Neural progenitor cell (in vitro differentiated cells): ENCODE measurements at regions not wholly inside any gene's neighbourhood (a gene's known extent, or its start where the extent isn't known, plus 50 kb on each side); places are given as distances from the start of the nearest gene placed in this dataset.

Experiments used
- DNase-seq: peaks from one replicate; pipeline ENCODE4 v3.0.0-alpha.2; 2016; ENCODE audit warnings: low spot score
- H2AFZ ChIP-seq: fragments of 200-600 bp; sonication (generic); replicated peaks from 2 replicates; pipeline ENCODE4 v1.6.1; 2016; ENCODE audit warnings: antibody characterized with exemption
- H3F3A ChIP-seq: fragments of 200-600 bp; sonication (generic); 2 replicates; pipeline ENCODE4 v1.6.1; 2016; ENCODE audit warnings: antibody characterized with exemption, low read depth
- H3K27ac ChIP-seq: fragments of 200-600 bp; sonication (generic); 2 replicates; pipeline ENCODE4 v1.5.1; 2016; ENCODE audit warnings: mild to moderate bottlenecking
- H3K27me3 ChIP-seq: fragments of 200-600 bp; sonication (generic); 2 replicates; pipeline ENCODE4 v1.6.1; 2016; ENCODE audit warnings: mild to moderate bottlenecking, moderate library complexity
- H3K36me3 ChIP-seq: fragments of 200-600 bp; sonication (generic); 2 replicates; pipeline ENCODE4 v1.5.1; 2016
- H3K4me1 ChIP-seq: fragments of 200-600 bp; sonication (generic); 2 replicates; pipeline ENCODE4 v1.6.1; 2016; ENCODE audit warnings: mixed run types
- H3K4me2 ChIP-seq: fragments of 200-600 bp; sonication (generic); 2 replicates; pipeline ENCODE4 v1.6.1; 2016
- H3K4me3 ChIP-seq: fragments of 200-600 bp; sonication (generic); 2 replicates; pipeline ENCODE4 v1.5.1; 2016
- H3K79me2 ChIP-seq: fragments of 200-600 bp; sonication (generic); 2 replicates; pipeline ENCODE4 v1.6.1; 2016; ENCODE audit warnings: low read depth
- H3K9ac ChIP-seq: fragments of 200-600 bp; sonication (generic); 2 replicates; pipeline ENCODE4 v1.6.1; 2016
- H3K9me3 ChIP-seq: fragments of 200-600 bp; sonication (generic); 2 replicates; pipeline ENCODE4 v1.5.1; 2016; ENCODE audit warnings: low read depth
- H4K20me1 ChIP-seq: fragments of 200-600 bp; sonication (generic); 2 replicates; pipeline ENCODE4 v1.6.1; 2016; ENCODE audit warnings: low read depth
- H3K27ac Mint-ChIP-seq: 3 replicates; pipeline ENCODE4 v1.8.0; 2021; ENCODE audit warnings: mixed read lengths
- H3K27me3 Mint-ChIP-seq: 2 replicates; pipeline ENCODE4 v1.8.0; 2022; ENCODE audit warnings: low read depth, mild to moderate bottlenecking, inconsistent platforms, moderate library complexity, mixed read lengths; ENCODE audit not compliant: insufficient read depth
- H3K36me3 Mint-ChIP-seq: 3 replicates; pipeline ENCODE4 v1.8.0; 2021; ENCODE audit warnings: mixed read lengths
- H3K4me1 Mint-ChIP-seq: 3 replicates; pipeline ENCODE4 v1.8.0; 2021; ENCODE audit warnings: mixed read lengths
- H3K4me3 Mint-ChIP-seq: 3 replicates; pipeline ENCODE4 v1.8.0; 2021; ENCODE audit warnings: mild to moderate bottlenecking, moderate library complexity, mixed read lengths
- H3K9me3 Mint-ChIP-seq: 3 replicates; pipeline ENCODE4 v1.8.0; 2020; ENCODE audit warnings: mixed read lengths
- EZH2 ChIP-seq: fragments of 200-600 bp; sonication (generic); IDR thresholded peaks from 2 replicates; pipeline ENCODE4 v1.6.1; 2017; ENCODE audit warnings: antibody characterized with exemption, mild to moderate bottlenecking, moderate library complexity
- EZH2phosphoT487 ChIP-seq: fragments of 200-600 bp; sonication (generic); IDR thresholded peaks from 2 replicates; pipeline ENCODE4 v1.6.1; 2017; ENCODE audit warnings: antibody characterized with exemption
- TF ChIP-seq, protein P1 (sequence below): fragments of 200-600 bp; sonication (generic); IDR thresholded peaks from 2 replicates; pipeline ENCODE4 v1.5.1; 2017; ENCODE audit warnings: antibody characterized with exemption, mild to moderate bottlenecking

GRCh38 chr12:105436636-105437035, 106.1 kb downstream of the C12orf75 start:
- no peaks in the 10 kb centered on the region for H3K36me3 ChIP-seq
- H3K27ac ChIP-seq, result peak overlapping the region; percentile 18
- peak; percentile 53 for DNase-seq
- H3K79me2 ChIP-seq, result no peaks in the 10 kb centered on the region
- Mint-ChIP-seq H3K9me3 (peaks cover 29% of the 10 kb centered on the region), H3K27ac (no peak overlapping the region), H3K27me3 (peaks cover 9% of the 10 kb centered on the region), H3K4me3 (no peak overlapping the region), H3K36me3 (peaks cover 5% of the 10 kb centered on the region), H3K4me1 (peaks cover 8% of the 10 kb centered on the region)
- no peaks in the 10 kb centered on the region for H3K27me3 ChIP-seq
- no peak overlapping the region for H3K4me3 ChIP-seq
- peaks cover 15% of the 10 kb centered on the region for H3F3A ChIP-seq
- peaks cover 17% of the 10 kb centered on the region for H3K4me1 ChIP-seq
- peak overlapping the region; percentile 8 for H3K4me2 ChIP-seq
- TF ChIP-seq, protein P1, sequence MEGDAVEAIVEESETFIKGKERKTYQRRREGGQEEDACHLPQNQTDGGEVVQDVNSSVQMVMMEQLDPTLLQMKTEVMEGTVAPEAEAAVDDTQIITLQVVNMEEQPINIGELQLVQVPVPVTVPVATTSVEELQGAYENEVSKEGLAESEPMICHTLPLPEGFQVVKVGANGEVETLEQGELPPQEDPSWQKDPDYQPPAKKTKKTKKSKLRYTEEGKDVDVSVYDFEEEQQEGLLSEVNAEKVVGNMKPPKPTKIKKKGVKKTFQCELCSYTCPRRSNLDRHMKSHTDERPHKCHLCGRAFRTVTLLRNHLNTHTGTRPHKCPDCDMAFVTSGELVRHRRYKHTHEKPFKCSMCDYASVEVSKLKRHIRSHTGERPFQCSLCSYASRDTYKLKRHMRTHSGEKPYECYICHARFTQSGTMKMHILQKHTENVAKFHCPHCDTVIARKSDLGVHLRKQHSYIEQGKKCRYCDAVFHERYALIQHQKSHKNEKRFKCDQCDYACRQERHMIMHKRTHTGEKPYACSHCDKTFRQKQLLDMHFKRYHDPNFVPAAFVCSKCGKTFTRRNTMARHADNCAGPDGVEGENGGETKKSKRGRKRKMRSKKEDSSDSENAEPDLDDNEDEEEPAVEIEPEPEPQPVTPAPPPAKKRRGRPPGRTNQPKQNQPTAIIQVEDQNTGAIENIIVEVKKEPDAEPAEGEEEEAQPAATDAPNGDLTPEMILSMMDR, result no peak
- TF ChIP-seq EZH2 (no peak), EZH2phosphoT487 (no peak)
- no peaks in the 10 kb centered on the region for H4K20me1 ChIP-seq
- peaks cover 6% of the 10 kb centered on the region for H3K9me3 ChIP-seq
- no peak overlapping the region for H2AFZ ChIP-seq
- H3K9ac ChIP-seq, result no peak overlapping the region

GRCh38 chr12:105440037-105440664, 109.7 kb downstream of the C12orf75 start:
- Histone ChIP-seq H3K4me3 (no peak overlapping the region), H3K27me3 (no peaks in the 10 kb centered on the region), H3K4me2 (no peak overlapping the region), H2AFZ (no peak overlapping the region), H3K9ac (no peak overlapping the region), H3K79me2 (no peaks in the 10 kb centered on the region), H3F3A (peaks cover 15% of the 10 kb centered on the region), H3K36me3 (no peaks in the 10 kb centered on the region), H3K27ac (no peak overlapping the region), H3K9me3 (peaks cover 6% of the 10 kb centered on the region), H3K4me1 (peaks cover 12% of the 10 kb centered on the region), H4K20me1 (no peaks in the 10 kb centered on the region)
- Mint-ChIP-seq H3K4me1 (peaks cover 7% of the 10 kb centered on the region), H3K27me3 (peaks cover 3% of the 10 kb centered on the region), H3K4me3 (no peak overlapping the region), H3K27ac (no peak overlapping the region), H3K9me3 (peaks cover 32% of the 10 kb centered on the region), H3K36me3 (peaks cover 5% of the 10 kb centered on the region)
- TF ChIP-seq, protein P1, result no peak
- no peak for TF ChIP-seq EZH2
- no peak for TF ChIP-seq EZH2phosphoT487
- no peak for DNase-seq

DNA sequence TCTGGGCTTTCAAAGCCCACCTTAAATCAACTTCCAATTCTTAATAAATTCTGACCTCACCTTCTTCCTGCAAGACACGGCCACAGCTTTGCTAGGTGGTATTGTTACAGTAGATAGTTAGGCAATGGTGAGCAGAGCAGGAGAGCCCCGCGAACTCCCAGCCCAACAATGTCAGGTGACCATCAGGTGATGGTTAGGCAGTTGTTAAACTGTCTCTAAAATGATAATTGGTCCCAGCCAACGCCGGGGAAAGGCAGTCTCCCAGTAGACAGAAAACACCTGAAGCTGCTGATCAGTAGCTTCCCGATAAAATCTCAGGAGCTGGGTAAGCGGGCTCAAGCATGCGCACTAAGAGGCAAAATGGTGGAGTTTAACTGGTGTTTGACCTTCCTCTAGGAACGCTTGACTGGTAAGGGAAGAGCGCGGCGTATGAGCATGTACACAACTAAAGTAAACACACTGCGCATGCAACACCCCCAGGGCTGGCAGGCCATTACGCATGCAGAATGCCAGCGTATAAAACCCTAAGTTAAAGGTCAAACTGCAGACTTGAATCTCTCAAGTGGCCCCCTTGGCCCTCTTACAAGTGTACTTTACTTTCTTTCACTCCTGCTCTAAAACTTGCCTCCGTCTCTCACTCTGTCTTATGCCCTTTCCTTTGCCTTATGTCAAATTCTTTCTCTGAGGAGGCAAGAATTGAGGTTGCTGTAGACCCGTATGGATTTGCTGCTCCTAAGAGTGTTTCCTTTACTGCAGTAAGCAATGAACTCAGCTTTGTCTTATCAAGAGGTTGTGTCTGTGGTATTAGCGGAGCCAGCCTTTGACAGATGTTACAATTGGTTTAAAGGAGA, 113.5 kb downstream of the C12orf75 start:
- Histone ChIP-seq H3K4me3 (no peak overlapping the region), H2AFZ (no peak overlapping the region), H3K27ac (no peak overlapping the region), H3K79me2 (no peaks in the 10 kb centered on the region), H4K20me1 (no peaks in the 10 kb centered on the region), H3F3A (no peaks in the 10 kb centered on the region), H3K4me1 (peaks cover 3% of the 10 kb centered on the region), H3K9ac (no peak overlapping the region), H3K9me3 (no peaks in the 10 kb centered on the region), H3K4me2 (no peak overlapping the region), H3K36me3 (no peaks in the 10 kb centered on the region), H3K27me3 (no peaks in the 10 kb centered on the region)
- Mint-ChIP-seq H3K27ac (peak overlapping the region; percentile 47), H3K4me1 (peaks cover 2% of the 10 kb centered on the region), H3K27me3 (peaks cover 3% of the 10 kb centered on the region), H3K4me3 (no peak overlapping the region), H3K36me3 (peaks cover 3% of the 10 kb centered on the region), H3K9me3 (peaks cover 16% of the 10 kb centered on the region)
- no peak for DNase-seq
- TF ChIP-seq EZH2 (no peak), EZH2phosphoT487 (no peak)
- TF ChIP-seq, protein P1, result no peak
